ENCODE measurements at regions not wholly inside any gene's neighbourhood (a gene's known extent, or its start where the extent isn't known, plus 50 kb on each side); places are given as distances from the start of the nearest gene placed in this dataset.

GRCh38 chr2:129778584-129778877 lies 200.9 kb upstream of the RAB6C start:
- TF ChIP-seq CTCF (IDR thresholded peaks at IDR 0.05) (no peak), POLR2A (IDR thresholded peaks at IDR 0.05) (no peak)

Measured in lower leg skin (tissue), 3 donors.